Caco-2 (cell line): ENCODE measurements at regions not wholly inside any gene's neighbourhood (a gene's known extent, or its start where the extent isn't known, plus 50 kb on each side); places are given as distances from the start of the nearest gene placed in this dataset.

Source experiments
- BruUV-seq: library from RNA; stranded (reverse); fragments of 400-500 nt; replicated peaks from 2 replicates; lab custom pipeline; 2021; lab: Mats Ljungman, UMichigan
- CTCF ChIA-PET: fragments of 300-600 bp; sonication (Branson Sonifier 250); formaldehyde crosslinking; loops from one replicate; lab custom pipeline; 2022; ENCODE audit warnings: antibody characterized with exemption; lab: Charles Lee
- POLR2A ChIA-PET: fragments of 300-600 bp; sonication (Branson Sonifier 250); formaldehyde crosslinking; loops from one replicate; lab custom pipeline; 2022; ENCODE audit warnings: antibody characterized with exemption; lab: Charles Lee
- DNase-seq, 2 experiments: peaks; one replicate each; pipeline versions ENCODE4 v3.0.0 to v3.0.0-alpha.2; 2020 to 2022
- H3K27me3 ChIP-seq: replicated peaks from 2 replicates; pipeline ENCODE4 v1.6.0; 2011; ENCODE audit warnings: low read length; ENCODE audit not compliant: control insufficient read depth, insufficient read depth
- H3K36me3 ChIP-seq: 2 replicates; pipeline ENCODE4 v1.5.1; 2011; ENCODE audit warnings: low read length; ENCODE audit not compliant: control insufficient read depth, insufficient read depth
- H3K4me1 ChIP-seq: fragments of 250-450 bp; sonication (Bioruptor Pico); 2 replicates; pipeline ENCODE4 v1.5.1; 2020; ENCODE audit warnings: mild to moderate bottlenecking
- H3K4me3 ChIP-seq: 2 replicates; pipeline ENCODE4 v1.5.1; 2011; ENCODE audit warnings: low read depth, mild to moderate bottlenecking, control low read depth, low read length
- H3K9me3 ChIP-seq: fragments of 250-450 bp; sonication (Bioruptor Pico); 2 replicates; pipeline ENCODE4 v1.5.1; 2020; ENCODE audit warnings: mild to moderate bottlenecking, moderate library complexity
- H3K27ac Mint-ChIP-seq: one replicate; pipeline ENCODE4 v1.8.0; 2022; ENCODE audit warnings: mixed read lengths; ENCODE audit not compliant: unreplicated experiment
- H3K27me3 Mint-ChIP-seq: one replicate; pipeline ENCODE4 v1.8.0; 2022; ENCODE audit warnings: mixed read lengths; ENCODE audit not compliant: insufficient read depth, unreplicated experiment
- H3K36me3 Mint-ChIP-seq: one replicate; pipeline ENCODE4 v1.8.0; 2022; ENCODE audit warnings: mild to moderate bottlenecking, mixed read lengths; ENCODE audit not compliant: insufficient read depth, unreplicated experiment
- H3K4me1 Mint-ChIP-seq: one replicate; pipeline ENCODE4 v1.8.0; 2022; ENCODE audit warnings: low read depth, mixed read lengths; ENCODE audit not compliant: unreplicated experiment
- H3K4me3 Mint-ChIP-seq: one replicate; pipeline ENCODE4 v1.8.0; 2022; ENCODE audit warnings: mild to moderate bottlenecking, moderate library complexity, mixed read lengths; ENCODE audit not compliant: unreplicated experiment
- H3K9me3 Mint-ChIP-seq: one replicate; pipeline ENCODE4 v1.8.0; 2022; ENCODE audit warnings: mixed read lengths; ENCODE audit not compliant: unreplicated experiment
- CTCF ChIP-seq, 2 experiments: fragments of 200-600 bp in 1 of 2; IDR thresholded peaks; 1 replicate in 1 of 2; 2 replicates in 1 of 2; pipeline versions ENCODE4 v1.5.1 to v1.8.0; 2011 to 2022; ENCODE audit warnings: antibody characterized with exemption in 1 of 2, control low read depth in 1 of 2, inconsistent platforms in 1 of 2, low read depth in 1 of 2, low read length in 1 of 2, mild to moderate bottlenecking in 1 of 2, moderate library complexity in 1 of 2; ENCODE audit not compliant: insufficient read depth in 1 of 2, severe bottlenecking in 1 of 2, unreplicated experiment in 1 of 2
- intact Hi-C: fragments of 100-400 bp; cut with micrococcal nuclease; formaldehyde crosslinking; loops from one replicate; pipeline ENCODE4 v1.10.0; 2022; ENCODE audit not compliant: unreplicated experiment

DNA sequence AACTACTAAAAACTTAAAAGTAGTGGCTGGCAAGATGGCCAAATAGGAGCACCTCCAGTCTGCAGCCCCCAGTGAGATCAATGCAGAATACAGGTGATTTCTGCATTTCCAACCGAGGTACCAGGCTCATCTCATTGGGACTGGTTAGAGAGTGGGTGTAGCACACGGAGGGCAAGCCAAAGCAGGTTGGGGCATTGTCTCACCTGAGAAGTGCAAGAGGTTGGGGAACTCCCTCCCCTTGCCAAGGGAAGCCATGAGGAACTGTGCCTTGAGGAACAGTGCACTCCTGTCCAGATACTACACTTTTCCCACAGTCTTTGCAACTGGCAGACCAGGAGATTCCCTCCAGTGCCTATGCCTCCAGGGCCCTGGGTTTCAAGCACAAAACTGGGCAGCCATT lies 311.1 kb downstream of the PAPSS1 start:
- BruUV-seq, result no TSS peak
- Mint-ChIP-seq H3K9me3 (peaks cover 26% of the 10 kb centered on the region), H3K27ac (no peak overlapping the region), H3K4me3 (no peak overlapping the region), H3K4me1 (no peaks in the 10 kb centered on the region), H3K27me3 (peaks cover 18% of the 10 kb centered on the region), H3K36me3 (no peaks in the 10 kb centered on the region)
- DNase-seq, result no peak
- ChIA-PET CTCF (no interaction called here), POLR2A (no interaction called here)
- Histone ChIP-seq H3K4me3 (no peak overlapping the region), H3K27me3 (no peaks in the 10 kb centered on the region), H3K4me1 (no peaks in the 10 kb centered on the region), H3K36me3 (no peaks in the 10 kb centered on the region), H3K9me3 (no peaks in the 10 kb centered on the region)
- TF ChIP-seq CTCF (IDR thresholded peaks at IDR 0.05; ENCODE audit: insufficient read depth in 1 of 2, low read depth in 1 of 2, low read length in 1 of 2, severe bottlenecking in 1 of 2, unreplicated experiment in 1 of 2), result no peak
- intact Hi-C loops, result no loop called here

DNA sequence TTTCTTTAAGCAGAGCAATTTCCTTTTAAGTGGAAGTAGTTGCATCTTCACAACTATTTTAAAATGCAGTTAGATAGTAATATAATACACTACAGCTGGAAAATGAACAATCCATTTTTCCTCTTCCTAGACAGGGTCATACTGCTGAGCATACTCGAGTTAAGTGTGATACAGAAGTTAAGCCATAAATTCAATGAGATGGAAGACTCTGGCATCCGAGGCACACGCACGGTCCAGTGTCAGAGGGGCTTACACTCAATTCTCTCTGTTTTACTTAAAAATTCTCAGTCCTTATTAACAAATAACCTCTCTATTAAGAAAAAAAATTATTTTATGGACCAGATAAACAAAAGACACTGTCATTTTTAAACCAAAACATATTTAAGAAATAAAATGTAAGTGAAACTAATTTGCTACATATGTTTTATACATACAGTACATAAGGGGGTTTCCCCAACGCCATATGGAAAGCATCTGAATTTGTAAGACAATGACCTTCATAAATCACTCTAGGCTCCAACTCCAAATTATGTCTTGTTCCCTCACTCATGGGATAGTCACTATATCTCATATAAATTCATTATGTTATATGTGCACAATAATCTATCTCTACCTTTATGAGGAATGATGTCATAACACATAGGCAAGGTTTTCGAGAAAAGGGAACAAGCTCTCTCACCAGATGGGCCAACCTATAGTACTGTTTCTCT lies 315.3 kb downstream of the PAPSS1 start:
- H3K27me3 ChIP-seq, result no peaks in the 10 kb centered on the region
- CTCF ChIA-PET, result no interaction called here
- intact Hi-C loops, result no loop called here
- no peaks in the 10 kb centered on the region for H3K9me3 ChIP-seq
- no peak for TF ChIP-seq CTCF (IDR thresholded peaks at IDR 0.05; ENCODE audit: insufficient read depth in 1 of 2, low read depth in 1 of 2, low read length in 1 of 2, severe bottlenecking in 1 of 2, unreplicated experiment in 1 of 2)
- no peaks in the 10 kb centered on the region for H3K4me1 ChIP-seq
- peaks cover 8% of the 10 kb centered on the region for H3K27me3 Mint-ChIP-seq
- H3K9me3 Mint-ChIP-seq, result no peaks in the 10 kb centered on the region
- POLR2A ChIA-PET, result no interaction called here
- BruUV-seq, result no TSS peak
- no peak for DNase-seq
- H3K36me3 ChIP-seq, result no peaks in the 10 kb centered on the region
- H3K36me3 Mint-ChIP-seq, result no peaks in the 10 kb centered on the region
- no peak overlapping the region for H3K4me3 ChIP-seq
- no peak overlapping the region for H3K27ac Mint-ChIP-seq
- no peaks in the 10 kb centered on the region for H3K4me1 Mint-ChIP-seq
- H3K4me3 Mint-ChIP-seq, result no peak overlapping the region

- Histone ChIP-seq H3K4me1 (no peaks in the 10 kb centered on the region), H3K4me3 (no peak overlapping the region), H3K27me3 (no peaks in the 10 kb centered on the region), H3K9me3 (no peaks in the 10 kb centered on the region), H3K36me3 (no peaks in the 10 kb centered on the region)
- no TSS peak for BruUV-seq
- TF ChIP-seq CTCF (IDR thresholded peaks at IDR 0.05; ENCODE audit: insufficient read depth in 1 of 2, low read depth in 1 of 2, low read length in 1 of 2, severe bottlenecking in 1 of 2, unreplicated experiment in 1 of 2), result no peak
- POLR2A ChIA-PET, result no interaction called here
- Mint-ChIP-seq H3K4me1 (no peaks in the 10 kb centered on the region), H3K9me3 (no peaks in the 10 kb centered on the region), H3K36me3 (no peaks in the 10 kb centered on the region), H3K27me3 (peaks cover 9% of the 10 kb centered on the region), H3K27ac (no peak overlapping the region), H3K4me3 (no peak overlapping the region)
- DNase-seq, result no peak
- CTCF ChIA-PET, result no interaction called here
- intact Hi-C loops, result no loop called here
Observed at GRCh38 chr4:107402291-107402690, 317.7 kb downstream of the PAPSS1 start.
